Parathyroid adenoma (tissue), 2 donors: ENCODE measurements at regions not wholly inside any gene's neighbourhood (a gene's known extent, or its start where the extent isn't known, plus 50 kb on each side); places are given as distances from the start of the nearest gene placed in this dataset.

Source experiments
- H2AFZ ChIP-seq: fragments of 300-600 bp; sonication (generic); one replicate; pipeline ENCODE4 v1.7.0; 2017; ENCODE audit warnings: antibody characterized with exemption, mild to moderate bottlenecking
- H3K27ac ChIP-seq: fragments of 300-600 bp; sonication (generic); one replicate; pipeline ENCODE4 v1.7.0; 2017
- H3K27me3 ChIP-seq: fragments of 300-600 bp; sonication (generic); one replicate; pipeline ENCODE4 v1.7.0; 2017; ENCODE audit warnings: low read length; ENCODE audit not compliant: control insufficient read depth, insufficient read depth
- H3K36me3 ChIP-seq: fragments of 300-600 bp; sonication (generic); one replicate; pipeline ENCODE4 v1.7.0; 2017; ENCODE audit warnings: low read length; ENCODE audit not compliant: control insufficient read depth, insufficient read depth
- H3K4me1 ChIP-seq: fragments of 300-600 bp; sonication (generic); one replicate; pipeline ENCODE4 v1.7.0; 2017; ENCODE audit warnings: control low read depth
- H3K4me2 ChIP-seq: fragments of 300-600 bp; sonication (generic); one replicate; pipeline ENCODE4 v1.7.0; 2017; ENCODE audit warnings: low read length
- H3K4me3 ChIP-seq: fragments of 300-600 bp; sonication (generic); one replicate; pipeline ENCODE4 v1.7.0; 2017; ENCODE audit warnings: low read depth, low read length
- H3K79me2 ChIP-seq: fragments of 300-600 bp; sonication (generic); one replicate; pipeline ENCODE4 v1.7.0; 2017; ENCODE audit warnings: control low read depth
- H3K9ac ChIP-seq: fragments of 300-600 bp; sonication (generic); one replicate; pipeline ENCODE4 v1.7.0; 2017; ENCODE audit warnings: mild to moderate bottlenecking
- H3K9me3 ChIP-seq: fragments of 300-600 bp; sonication (generic); one replicate; pipeline ENCODE4 v1.7.0; 2017; ENCODE audit warnings: low read length; ENCODE audit not compliant: control insufficient read depth
- CTCF ChIP-seq: fragments of 300-600 bp; sonication (generic); IDR thresholded peaks from one replicate; pipeline ENCODE4 v1.7.0; 2017; ENCODE audit warnings: antibody characterized with exemption, mild to moderate bottlenecking
- donor health status: primary hyperparathyroidism.

GRCh38 chr10:42935466-42935865 lies 141.4 kb upstream of the RET start:
- no peaks in the 10 kb centered on the region for H3K79me2 ChIP-seq
- H3K27me3 ChIP-seq = no peaks in the 10 kb centered on the region
- no peak overlapping the region for H3K4me2 ChIP-seq
- H3K36me3 ChIP-seq = no peaks in the 10 kb centered on the region
- no peaks in the 10 kb centered on the region for H3K9me3 ChIP-seq
- H2AFZ ChIP-seq = no peak overlapping the region
- no peak overlapping the region for H3K9ac ChIP-seq
- TF ChIP-seq CTCF = no peak
- H3K4me3 ChIP-seq = no peak overlapping the region
- H3K4me1 ChIP-seq = no peaks in the 10 kb centered on the region
- H3K27ac ChIP-seq = no peak overlapping the region

GRCh38 chr10:42936580-42936979 lies 140.3 kb upstream of the RET start:
- Histone ChIP-seq H3K4me3 (no peak overlapping the region), H3K79me2 (no peaks in the 10 kb centered on the region), H3K27ac (no peak overlapping the region), H3K36me3 (no peaks in the 10 kb centered on the region), H3K9me3 (no peaks in the 10 kb centered on the region), H3K4me1 (no peaks in the 10 kb centered on the region), H3K9ac (no peak overlapping the region), H2AFZ (no peak overlapping the region), H3K4me2 (no peak overlapping the region), H3K27me3 (no peaks in the 10 kb centered on the region)
- TF ChIP-seq CTCF = no peak

GRCh38 chr10:42937048-42937447 lies 139.8 kb upstream of the RET start:
- TF ChIP-seq CTCF = no peak
- H3K9me3 ChIP-seq = no peaks in the 10 kb centered on the region
- H3K36me3 ChIP-seq = no peaks in the 10 kb centered on the region
- no peak overlapping the region for H3K9ac ChIP-seq
- H3K79me2 ChIP-seq = no peaks in the 10 kb centered on the region
- no peak overlapping the region for H3K4me2 ChIP-seq
- no peaks in the 10 kb centered on the region for H3K4me1 ChIP-seq
- no peak overlapping the region for H3K4me3 ChIP-seq
- H2AFZ ChIP-seq = no peak overlapping the region
- no peaks in the 10 kb centered on the region for H3K27me3 ChIP-seq
- H3K27ac ChIP-seq = no peak overlapping the region

GRCh38 chr10:42937649-42938180 lies 139.2 kb upstream of the RET start:
- Histone ChIP-seq H3K27me3 (no peaks in the 10 kb centered on the region), H3K4me1 (no peaks in the 10 kb centered on the region), H3K27ac (no peak overlapping the region), H3K9me3 (no peaks in the 10 kb centered on the region), H3K4me2 (no peak overlapping the region), H3K9ac (no peak overlapping the region), H3K79me2 (no peaks in the 10 kb centered on the region), H3K4me3 (no peak overlapping the region), H2AFZ (no peak overlapping the region), H3K36me3 (no peaks in the 10 kb centered on the region)
- no peak for TF ChIP-seq CTCF

GRCh38 chr10:42938351-42938750 lies 138.5 kb upstream of the RET start:
- Histone ChIP-seq H3K36me3 (no peaks in the 10 kb centered on the region), H3K9ac (no peak overlapping the region), H3K27ac (no peak overlapping the region), H2AFZ (no peak overlapping the region), H3K9me3 (no peaks in the 10 kb centered on the region), H3K27me3 (no peaks in the 10 kb centered on the region), H3K4me2 (no peak overlapping the region), H3K79me2 (no peaks in the 10 kb centered on the region), H3K4me1 (no peaks in the 10 kb centered on the region), H3K4me3 (no peak overlapping the region)
- TF ChIP-seq CTCF = no peak
